NCI-H2196 treated with DMSO at 0.1 percent for 48 hours (cell line): ENCODE measurements at regions not wholly inside any gene's neighbourhood (a gene's known extent, or its start where the extent isn't known, plus 50 kb on each side); places are given as distances from the start of the nearest gene placed in this dataset.
"Not testable (repeated sequence)": the region's sequence is repeated elsewhere in the genome, so short reads cannot be mapped to it uniquely, and the experiment has no call there.

Source experiments
- DNase-seq: peaks from one replicate; lab custom pipeline; 2025; ENCODE audit not compliant: unreplicated experiment; lab: John Stamatoyannopoulos, UW

DNA sequence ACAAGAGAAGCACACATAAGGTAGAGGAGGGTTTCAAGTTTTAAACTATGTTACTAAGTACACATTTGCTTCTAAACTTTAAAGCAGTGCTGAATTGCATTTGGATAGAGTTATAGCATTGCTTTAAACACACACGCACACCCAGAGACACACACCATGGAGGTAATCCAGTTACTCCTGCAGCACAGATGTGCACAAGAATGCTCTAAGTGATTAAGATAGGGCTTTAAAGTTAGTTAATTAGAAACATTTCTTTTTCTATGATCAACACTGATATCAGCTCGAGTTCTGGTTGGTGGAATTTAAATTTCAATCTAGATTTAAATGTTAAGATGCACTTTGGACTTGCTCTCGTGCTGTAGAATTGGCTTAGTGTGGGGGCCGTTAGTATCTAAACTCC is 492.3 kb downstream of the ZEB2 start:
- DNase-seq, result no peak

DNA sequence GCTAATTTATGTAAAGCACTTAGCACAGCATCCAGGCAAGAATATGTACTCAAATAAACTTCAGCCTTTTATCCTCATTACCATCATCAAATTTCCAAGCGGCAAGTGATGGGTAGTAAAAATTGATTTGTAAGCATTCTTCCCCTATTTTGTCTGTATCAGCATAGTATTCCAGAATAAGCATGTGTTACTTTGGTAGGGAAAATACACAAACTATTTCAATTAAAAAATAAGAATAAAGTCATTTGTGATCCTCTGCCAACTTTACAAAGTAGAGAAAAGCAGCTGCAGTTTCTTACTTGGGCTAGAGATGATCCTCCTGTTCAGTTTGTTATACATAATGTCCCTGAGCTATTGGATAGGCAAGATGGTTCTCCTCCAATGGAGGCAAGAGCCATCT is 493.2 kb downstream of the ZEB2 start:
- DNase-seq, result no peak

DNA sequence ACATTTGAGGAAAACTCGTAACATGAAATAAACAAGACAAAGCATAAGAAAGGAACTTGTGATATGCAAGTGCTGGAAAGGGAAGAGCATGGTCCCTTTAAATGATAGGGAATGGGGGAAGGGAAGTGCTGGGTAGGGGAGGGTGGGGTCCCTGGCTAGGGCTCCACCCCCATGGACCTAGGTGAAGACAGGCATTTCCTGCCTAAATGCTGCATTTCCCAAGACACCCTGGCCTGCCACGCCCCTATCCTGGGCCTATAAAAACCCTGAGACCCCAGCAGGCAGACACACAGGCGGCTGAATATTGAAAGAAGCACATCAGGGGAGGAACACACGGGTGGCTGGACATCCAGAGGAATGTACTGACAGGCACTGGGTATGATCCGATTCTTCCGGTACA is 499.9 kb downstream of the ZEB2 start:
- no peak for DNase-seq

DNA sequence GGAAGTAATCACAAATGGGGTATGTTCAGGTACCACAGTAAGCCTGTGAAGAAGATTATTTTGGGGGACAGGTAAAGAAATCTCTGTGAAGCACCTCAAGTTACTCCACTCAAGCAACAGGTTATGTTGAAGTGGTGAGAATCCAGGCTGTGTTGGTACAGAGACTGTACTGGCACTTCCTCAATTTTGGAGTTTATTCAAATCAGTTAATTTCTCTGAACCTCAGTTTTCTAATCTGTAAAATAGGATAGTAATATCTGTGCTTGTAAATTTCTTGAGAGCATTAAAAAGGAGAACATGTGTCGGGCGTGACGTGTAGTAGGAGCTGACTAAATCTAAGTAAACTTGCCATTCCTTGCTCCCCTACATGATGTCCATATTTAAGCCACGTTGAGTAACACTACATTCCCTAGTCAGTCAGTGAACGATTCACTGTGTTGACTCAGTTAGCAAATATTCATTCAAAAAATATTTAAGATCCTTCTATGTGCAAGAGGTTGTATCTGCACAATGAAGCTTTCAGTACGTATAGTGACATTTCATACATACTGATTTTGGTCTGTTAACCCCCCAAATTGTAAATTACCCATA is 504.2 kb downstream of the ZEB2 start:
- DNase-seq, result no peak

DNA sequence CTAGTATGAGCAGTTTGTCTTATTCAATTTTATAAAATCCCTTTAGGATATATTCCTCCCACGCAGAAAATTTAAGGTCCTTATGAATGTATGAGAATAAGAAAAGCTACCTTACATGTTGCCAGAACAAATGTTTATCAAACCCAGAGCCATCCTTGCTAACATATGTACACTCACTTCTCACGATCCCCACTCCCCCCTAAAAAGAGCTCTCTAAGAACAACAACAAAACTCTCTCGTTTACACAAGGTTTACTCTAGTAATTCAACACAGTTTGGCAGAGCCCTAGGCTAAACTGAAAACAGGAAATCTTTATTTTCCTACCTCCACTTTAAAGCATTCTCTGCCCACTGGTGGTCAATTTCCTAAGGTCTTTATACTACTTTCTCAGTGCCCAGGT is 504.9 kb downstream of the ZEB2 start:
- no peak for DNase-seq

DNA sequence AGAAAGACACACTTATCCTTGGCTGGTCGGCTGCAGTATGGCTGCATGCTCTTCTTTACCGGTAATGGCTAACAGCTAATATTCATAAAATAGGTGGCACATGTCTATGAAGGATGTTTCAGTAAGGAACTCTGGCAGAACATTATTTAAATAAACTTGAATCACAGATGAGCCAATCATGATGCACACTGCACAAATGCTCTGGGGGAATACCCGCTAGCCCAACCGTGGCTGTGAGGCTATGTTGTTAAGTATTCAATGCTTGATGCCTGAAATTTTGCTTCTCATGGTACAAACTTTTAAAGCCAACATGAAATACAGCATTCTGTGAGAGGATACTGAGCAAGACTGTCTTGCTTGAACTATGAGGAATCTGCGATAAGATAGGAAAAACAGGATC is 505.8 kb downstream of the ZEB2 start:
- no peak for DNase-seq

DNA sequence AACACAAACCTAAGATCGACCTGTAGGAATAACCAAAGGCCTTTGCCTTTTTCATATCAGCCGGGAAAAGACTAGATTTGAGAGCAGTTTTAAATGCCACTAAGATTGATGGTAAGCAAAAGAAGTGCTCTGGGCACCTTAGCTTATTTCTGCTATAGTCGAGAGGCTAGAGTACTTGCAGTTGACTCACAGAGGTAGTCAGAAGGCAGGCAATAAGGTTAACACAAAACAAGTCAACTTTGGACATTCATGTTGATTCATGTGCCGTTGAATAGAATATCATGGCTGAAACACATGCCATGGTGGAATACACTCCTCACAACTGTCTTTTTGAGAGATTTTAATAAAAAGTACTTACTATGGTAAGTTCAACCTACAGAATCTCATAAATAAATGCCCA is 507.6 kb downstream of the ZEB2 start:
- no peak for DNase-seq

DNA sequence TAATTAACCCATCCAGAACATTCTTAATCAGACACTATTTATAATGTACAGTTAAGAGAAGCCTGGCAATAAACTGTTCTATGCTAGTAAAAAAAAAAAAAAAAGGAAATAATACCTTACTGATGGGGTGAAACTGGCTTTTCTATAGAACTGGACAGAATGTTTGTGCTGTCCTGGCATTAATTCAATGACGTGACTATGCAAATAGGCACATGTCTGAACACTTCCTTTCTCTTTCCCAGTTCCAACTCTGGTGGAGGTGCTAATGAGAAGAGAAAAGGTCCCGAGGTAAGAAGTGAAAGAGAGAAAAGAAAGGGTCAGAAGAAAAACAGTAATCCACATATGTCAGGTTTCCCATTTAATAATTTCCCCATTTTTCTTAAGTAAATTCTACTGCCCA is 508.4 kb downstream of the ZEB2 start:
- DNase-seq, result no peak

DNA sequence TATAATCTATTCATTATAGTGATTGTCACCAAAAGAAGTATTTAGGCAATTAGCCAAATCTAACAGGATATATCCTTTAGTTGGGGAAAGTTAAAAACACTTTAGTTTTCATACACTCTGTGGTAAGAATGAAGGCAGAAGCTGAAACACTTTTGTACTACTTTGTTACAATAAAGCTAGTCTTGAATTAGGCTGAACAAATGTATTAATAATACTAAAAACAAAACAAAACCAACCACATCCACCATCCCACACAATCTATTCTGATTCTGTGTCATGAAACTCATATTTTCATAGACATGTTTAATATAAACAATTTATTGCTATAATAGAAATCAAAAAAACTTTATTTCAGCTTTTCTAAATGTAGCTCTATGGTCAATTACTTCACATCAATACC is 508.8 kb downstream of the ZEB2 start:
- DNase-seq, result no peak

DNA sequence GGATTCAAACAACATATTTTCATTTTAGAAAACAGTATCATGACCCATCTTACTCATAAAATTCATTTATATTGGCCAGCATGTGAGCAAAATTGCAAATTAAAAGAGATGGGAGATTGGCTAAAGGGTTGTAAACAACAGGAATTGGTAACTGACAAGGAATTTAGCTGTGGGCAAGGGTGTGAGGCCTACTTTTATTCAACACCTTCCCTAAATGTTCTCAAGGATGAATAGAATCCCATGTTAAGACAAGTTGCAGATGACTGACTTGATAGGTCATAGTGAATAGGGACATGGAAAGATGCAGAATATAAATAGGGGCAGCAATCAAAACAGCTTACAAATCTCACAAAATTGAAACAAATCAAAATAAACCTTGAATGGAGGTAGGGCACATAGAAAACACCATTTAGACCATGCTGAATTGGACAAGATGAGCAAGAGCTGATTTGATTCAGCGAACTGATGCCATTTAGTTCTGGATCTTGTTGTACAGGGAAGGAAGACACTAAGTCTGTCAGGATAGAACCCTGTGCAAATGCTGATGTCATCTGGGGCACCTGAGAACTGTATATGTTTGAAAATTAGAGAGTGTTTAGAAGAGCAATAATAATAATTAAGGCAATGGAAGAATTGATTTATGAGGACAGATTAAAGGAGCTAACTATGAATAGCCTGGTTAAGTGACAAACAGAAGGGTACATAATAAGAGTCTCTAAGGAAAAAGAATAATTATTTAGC is 509.7 kb downstream of the ZEB2 start:
- no peak for DNase-seq

DNA sequence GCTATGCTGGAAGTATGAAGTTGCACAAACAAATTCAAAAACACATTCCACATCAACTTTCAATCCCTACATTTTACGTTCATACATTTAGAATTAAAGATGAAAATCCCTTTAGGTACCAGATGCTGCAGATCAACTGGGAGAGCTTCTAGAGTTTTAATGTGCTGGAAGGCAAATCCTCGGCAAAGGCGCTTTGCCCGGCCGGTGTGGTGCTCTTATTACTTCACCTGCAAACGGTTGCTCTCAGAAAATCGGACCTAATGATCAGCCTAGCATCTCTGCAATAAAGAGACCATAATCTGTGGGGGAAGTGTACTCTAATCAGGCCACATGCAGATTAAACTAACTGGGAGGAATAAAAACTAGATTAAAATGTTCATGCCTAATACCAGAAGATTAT is 513.8 kb downstream of the ZEB2 start:
- no peak for DNase-seq

DNA sequence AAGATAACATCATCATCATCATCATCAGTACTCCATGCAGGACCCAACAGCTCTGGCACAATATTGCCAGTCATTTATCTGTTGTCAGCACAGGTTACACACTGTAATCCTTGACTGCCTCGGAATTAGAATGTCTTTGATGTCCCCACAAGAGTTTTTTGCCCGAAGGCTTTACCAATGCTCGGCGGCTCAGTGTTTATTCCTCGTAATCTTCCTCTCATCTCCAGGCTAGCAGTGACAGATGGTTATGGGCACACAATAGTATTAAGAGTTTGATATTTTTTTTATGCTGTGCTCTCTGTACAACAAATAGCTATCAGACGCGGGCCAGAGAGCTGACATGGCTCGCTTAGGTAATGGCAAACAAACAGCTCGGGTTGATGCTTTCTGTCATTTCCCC is 515.2 kb downstream of the ZEB2 start:
- no peak for DNase-seq

DNA sequence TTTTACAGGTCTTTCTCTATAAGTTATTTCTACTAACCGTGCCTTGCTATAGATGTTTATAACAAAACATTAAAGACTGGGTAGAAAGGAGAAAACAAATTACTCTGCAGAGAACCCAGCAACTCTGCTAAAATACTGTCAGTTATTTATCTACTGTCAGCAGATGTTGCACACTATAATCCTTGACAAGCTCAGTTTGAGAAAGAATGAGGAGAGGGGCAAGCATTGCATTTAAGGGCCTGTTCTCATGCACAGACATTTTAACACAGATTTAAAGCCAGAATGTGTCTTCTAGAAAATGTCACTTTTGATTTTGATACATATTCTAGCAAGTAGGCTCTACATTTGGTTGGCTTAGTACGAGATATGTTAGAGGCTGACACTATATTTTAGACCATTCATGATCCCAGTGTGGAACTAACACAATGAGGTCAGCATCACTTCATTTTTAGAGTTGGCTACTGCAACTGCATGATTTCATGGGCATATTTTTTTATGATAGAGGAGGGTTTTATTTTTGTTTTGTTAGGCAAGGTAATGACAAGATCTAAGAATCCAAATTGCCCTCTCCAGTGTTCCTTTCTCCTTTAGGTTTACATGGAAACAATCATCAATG is 516.4 kb downstream of the ZEB2 start:
- DNase-seq, result no peak

DNA sequence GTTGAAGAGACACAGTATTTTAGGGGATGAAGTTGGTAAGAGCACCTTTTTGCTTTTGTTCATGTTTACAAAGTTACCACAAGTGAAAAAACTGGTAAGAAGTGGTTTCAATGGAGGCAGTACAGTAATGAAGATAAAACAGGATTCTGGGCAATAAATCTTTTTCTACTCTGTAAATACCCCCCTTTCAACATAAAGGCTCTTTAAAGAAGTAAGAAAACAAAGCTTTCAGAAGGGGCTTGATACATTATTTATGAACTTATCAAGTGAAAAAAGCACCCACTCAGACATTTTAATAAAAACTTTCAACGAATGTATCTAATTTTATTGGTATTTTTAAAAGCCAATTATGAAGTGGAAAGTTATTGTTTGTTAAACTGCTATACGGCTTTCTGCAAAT is 522.9 kb downstream of the ZEB2 start:
- no peak for DNase-seq

DNA sequence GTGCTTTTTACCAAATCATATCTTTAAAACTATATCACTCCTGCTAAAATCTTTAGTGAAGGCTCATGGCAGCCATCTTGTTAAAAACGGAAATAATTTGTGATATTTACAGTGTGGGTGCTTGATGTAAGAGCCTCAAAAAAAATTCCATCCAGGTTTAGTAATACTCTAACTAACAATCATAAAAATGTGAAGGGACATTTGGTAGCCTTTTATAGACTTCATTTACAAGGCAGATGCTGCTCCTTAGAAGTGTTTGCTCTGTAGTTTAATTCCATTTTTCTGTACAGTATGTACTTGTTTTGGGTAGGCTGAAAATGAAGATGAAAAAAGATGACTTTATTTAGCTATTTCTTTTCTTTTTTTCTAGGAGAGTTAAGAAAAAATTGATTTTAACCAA is 525.0 kb downstream of the ZEB2 start:
- DNase-seq, result no peak

DNA sequence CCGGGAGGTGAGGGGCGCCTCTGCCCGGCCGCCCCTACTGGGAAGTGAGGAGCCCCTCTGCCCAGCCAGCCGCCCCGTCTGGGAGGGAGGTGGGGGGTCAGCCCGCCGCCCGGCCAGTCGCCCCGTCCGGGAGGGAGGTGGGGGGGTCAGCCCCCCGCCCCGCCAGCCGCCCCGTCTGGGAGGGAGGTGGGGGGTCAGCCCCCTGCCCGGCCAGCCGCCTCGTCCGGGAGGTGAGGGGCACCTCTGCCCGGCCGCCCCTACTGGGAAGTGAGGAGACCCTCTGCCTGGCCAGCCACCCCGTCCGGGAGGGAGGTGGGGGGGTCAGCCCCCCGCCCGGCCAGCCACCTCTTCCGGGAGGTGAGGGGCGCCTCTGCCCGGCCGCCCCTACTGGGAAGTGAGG is 528.3 kb downstream of the ZEB2 start:
- DNase-seq, result not testable (repeated sequence)

DNA sequence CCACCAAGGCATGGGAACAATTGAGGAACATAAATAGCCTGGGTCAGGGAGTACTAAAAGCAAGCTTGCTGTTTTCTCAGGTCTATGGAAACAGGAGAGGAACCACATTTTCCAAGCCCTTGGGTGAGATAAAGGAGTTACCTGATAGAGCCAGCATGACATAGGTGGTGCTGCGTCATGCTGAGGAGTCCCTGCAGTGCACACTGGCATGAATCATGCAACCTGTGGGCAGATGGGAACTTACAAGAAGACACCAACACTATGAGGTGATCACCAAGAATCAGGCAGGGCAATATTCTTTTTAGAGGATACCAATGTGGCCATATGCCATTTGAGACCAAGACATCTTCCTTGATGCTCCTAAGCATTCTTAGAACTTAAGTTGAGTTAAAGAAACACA is 531.8 kb downstream of the ZEB2 start:
- DNase-seq, result no peak

DNA sequence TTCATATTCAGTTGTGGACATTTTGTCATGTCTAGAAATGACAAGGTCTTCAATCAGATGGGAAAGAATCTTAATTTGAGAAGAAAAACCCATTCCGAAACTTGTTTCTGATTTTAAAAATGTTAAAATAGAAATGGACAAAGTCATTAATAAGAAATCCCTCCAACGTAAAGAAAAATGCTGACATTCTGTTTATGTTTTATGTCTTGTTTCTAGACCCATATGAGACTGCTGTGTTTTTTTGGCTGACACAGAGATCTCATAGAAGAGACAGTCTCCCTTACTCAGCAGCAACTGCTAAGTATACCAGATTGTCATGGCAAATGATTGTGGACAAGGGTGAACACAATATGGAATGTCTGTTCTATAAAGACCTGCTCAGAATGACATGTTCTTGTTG is 538.5 kb downstream of the ZEB2 start:
- DNase-seq, result no peak

DNA sequence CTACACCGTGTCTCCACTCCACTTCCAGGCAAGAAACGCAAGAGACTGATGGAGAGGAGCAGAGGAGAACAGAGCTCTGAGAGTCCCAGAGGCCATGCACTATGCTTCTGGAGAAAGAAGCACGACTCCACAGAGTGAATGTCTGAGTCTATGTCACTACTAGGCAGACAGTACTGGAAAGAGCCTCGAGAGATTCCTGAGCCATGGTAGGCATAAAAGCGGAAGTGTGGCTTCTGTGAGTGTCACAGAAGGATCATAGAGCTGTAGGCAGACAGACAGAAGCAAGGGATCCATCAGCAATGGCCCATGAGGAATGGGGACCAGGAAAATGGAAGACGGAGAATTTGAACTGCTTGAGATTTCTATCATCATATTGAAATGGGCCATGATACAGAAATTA is 542.6 kb downstream of the ZEB2 start:
- no peak for DNase-seq

DNA sequence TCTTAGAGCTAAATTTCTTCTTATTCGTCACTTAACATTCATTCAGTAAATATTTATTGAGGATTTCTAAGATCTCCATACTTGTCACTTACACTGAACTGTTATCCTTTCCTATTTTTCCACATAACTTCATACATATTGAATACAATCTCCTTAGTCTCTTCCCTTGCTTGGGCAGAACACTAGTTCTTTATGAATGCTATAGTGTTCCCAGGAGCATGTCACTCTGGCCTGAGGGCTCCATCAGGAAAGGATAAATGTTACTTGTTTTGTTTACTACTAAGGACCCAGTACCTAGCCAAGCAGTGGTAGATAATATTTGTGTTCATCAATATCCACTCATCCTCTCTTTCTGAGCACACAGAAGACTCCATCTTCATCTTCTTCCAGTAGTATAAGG is 544.7 kb downstream of the ZEB2 start:
- DNase-seq, result no peak

DNA sequence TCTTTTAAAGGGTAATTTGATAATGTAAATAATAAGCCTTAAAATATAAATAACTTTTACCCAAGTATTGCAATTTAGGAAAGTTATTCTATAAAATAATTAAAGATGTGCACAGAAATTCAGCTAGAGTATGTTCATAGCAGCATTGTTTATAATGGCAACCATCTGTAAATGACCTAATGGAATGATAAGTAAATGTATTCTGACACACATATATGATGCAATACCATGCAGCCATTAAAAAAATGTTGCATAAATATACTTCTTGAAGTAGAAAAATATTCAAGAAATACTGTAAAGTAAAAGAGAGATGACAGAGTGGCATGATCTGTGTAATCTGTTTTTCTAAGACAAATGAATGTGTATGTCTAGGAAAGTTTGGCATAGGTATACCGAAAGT is 545.7 kb downstream of the ZEB2 start:
- no peak for DNase-seq

DNA sequence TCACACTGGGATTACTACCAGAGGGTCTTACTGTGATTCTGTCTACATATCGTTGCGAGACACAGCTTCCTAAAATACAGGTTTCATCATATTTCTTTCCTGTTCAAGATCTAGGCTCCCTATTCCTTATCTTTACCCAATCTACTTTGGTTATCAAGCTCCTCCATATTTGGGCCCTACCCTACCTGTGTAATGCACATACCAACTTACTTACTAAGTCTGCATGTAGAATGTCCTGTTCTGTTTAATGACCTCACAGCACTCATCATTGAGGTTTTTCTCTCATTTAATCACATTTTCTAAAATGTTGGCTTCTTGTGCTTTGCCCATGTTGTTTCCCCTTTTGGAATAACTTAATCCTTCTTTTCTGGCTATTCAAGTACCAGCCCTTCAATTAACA is 551.1 kb downstream of the ZEB2 start:
- no peak for DNase-seq

DNA sequence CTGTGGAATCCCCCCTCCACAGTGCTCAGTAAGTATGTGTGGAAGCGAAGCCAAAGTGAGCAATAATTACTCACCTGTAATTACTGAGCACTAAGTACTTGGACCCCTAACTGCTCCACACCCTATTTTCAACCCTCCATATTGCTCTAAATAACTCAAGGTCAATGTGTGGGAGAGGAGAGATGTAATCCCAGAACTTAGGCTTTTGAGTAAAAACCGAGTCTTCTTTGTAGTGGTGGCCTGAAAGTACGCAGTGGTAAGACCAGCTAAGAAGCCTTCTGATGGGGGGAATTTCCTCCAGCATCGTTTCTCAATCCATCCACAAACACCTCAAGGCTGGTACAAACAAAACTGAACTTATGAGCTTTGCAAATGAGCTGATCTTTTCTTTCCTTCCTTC is 551.6 kb downstream of the ZEB2 start:
- no peak for DNase-seq
